ENCODE measurements at regions not wholly inside any gene's neighbourhood (a gene's known extent, or its start where the extent isn't known, plus 50 kb on each side); places are given as distances from the start of the nearest gene placed in this dataset.
"Not testable (repeated sequence)": the region's sequence is repeated elsewhere in the genome, so short reads cannot be mapped to it uniquely, and the experiment has no call there.

- Histone ChIP-seq H3K27ac (no peak overlapping the region), H3K36me3 (no peaks in the 10 kb centered on the region), H3K4me3 (no peak overlapping the region), H3K9me3 (no peaks in the 10 kb centered on the region), H3K4me1 (no peaks in the 10 kb centered on the region), H3K27me3 (no peaks in the 10 kb centered on the region)
- intact Hi-C loops (cut with DNase I): no loop called here
- no peak for TF ChIP-seq POLR2A (IDR thresholded peaks at IDR 0.05)
- TF ChIP-seq CTCF (IDR thresholded peaks at IDR 0.05): no peak
- TF ChIP-seq POLR2AphosphoS5 (IDR thresholded peaks at IDR 0.05; ENCODE audit: insufficient read depth in 1 of 2, low read depth in 1 of 2): no peak
- no peak for DNase-seq (ENCODE audit: extremely low spot score in 2 of 2)
Measured at GRCh38 chr2:189312643-189313042, 128.6 kb upstream of the WDR75 start.

GRCh38 chr2:189318761-189319160, 122.5 kb upstream of the WDR75 start:
- Histone ChIP-seq H3K27ac (no peak overlapping the region), H3K36me3 (no peaks in the 10 kb centered on the region), H3K4me3 (no peak overlapping the region), H3K9me3 (no peaks in the 10 kb centered on the region), H3K27me3 (no peaks in the 10 kb centered on the region), H3K4me1 (no peaks in the 10 kb centered on the region)
- intact Hi-C loops (cut with DNase I): no loop called here
- no peak for DNase-seq (ENCODE audit: extremely low spot score in 2 of 2)
- no peak for TF ChIP-seq POLR2AphosphoS5 (IDR thresholded peaks at IDR 0.05; ENCODE audit: insufficient read depth in 1 of 2, low read depth in 1 of 2)
- no peak for TF ChIP-seq POLR2A (IDR thresholded peaks at IDR 0.05)
- TF ChIP-seq CTCF (IDR thresholded peaks at IDR 0.05): no peak

- DNase-seq (ENCODE audit: extremely low spot score in 2 of 2); H3K9me3 ChIP-seq; H3K36me3 ChIP-seq; H3K27ac ChIP-seq; H3K27me3 ChIP-seq; intact Hi-C loops (cut with DNase I); H3K4me1 ChIP-seq; H3K4me3 ChIP-seq: not testable (repeated sequence)
Measured at GRCh38 chr2:189319424-189319823, 121.8 kb upstream of the WDR75 start.

GRCh38 chr2:189327879-189328847, 113.1 kb upstream of the WDR75 start:
- no peak overlapping the region for H3K27ac ChIP-seq
- intact Hi-C loops (cut with DNase I): no loop called here
- H3K4me1 ChIP-seq: no peaks in the 10 kb centered on the region
- no peak for DNase-seq (ENCODE audit: extremely low spot score in 2 of 2)
- H3K4me3 ChIP-seq: no peak overlapping the region
- no peaks in the 10 kb centered on the region for H3K9me3 ChIP-seq
- H3K27me3 ChIP-seq: no peaks in the 10 kb centered on the region
- no peaks in the 10 kb centered on the region for H3K36me3 ChIP-seq
- TF ChIP-seq POLR2AphosphoS5 (IDR thresholded peaks at IDR 0.05; ENCODE audit: insufficient read depth in 1 of 2, low read depth in 1 of 2) (no peak), POLR2A (IDR thresholded peaks at IDR 0.05) (no peak), CTCF (IDR thresholded peaks at IDR 0.05) (no peak)

- no peaks in the 10 kb centered on the region for H3K36me3 ChIP-seq
- no peaks in the 10 kb centered on the region for H3K4me1 ChIP-seq
- no peaks in the 10 kb centered on the region for H3K27me3 ChIP-seq
- TF ChIP-seq POLR2AphosphoS5 (IDR thresholded peaks at IDR 0.05; ENCODE audit: insufficient read depth in 1 of 2, low read depth in 1 of 2): no peak
- TF ChIP-seq POLR2A (IDR thresholded peaks at IDR 0.05): no peak
- no peak for TF ChIP-seq CTCF (IDR thresholded peaks at IDR 0.05)
- intact Hi-C loops (cut with DNase I): no loop called here
- H3K4me3 ChIP-seq: no peak overlapping the region
- no peak overlapping the region for H3K27ac ChIP-seq
- H3K9me3 ChIP-seq: no peaks in the 10 kb centered on the region
- DNase-seq (ENCODE audit: extremely low spot score in 2 of 2): no peak
Measured at GRCh38 chr2:189328848-189329245, 112.4 kb upstream of the WDR75 start.
